ENCODE measurements at regions not wholly inside any gene's neighbourhood (a gene's known extent, or its start where the extent isn't known, plus 50 kb on each side); places are given as distances from the start of the nearest gene placed in this dataset.

- FAIRE-seq (no peak), DNase-seq (ENCODE audit: insufficient read length, low spot score) (no peak)
Observed at GRCh38 chr3:137061186-137061585, 103.4 kb downstream of the IL20RB start.

GRCh38 chr3:137062250-137062649 lies 104.5 kb downstream of the IL20RB start:
- DNase-seq (ENCODE audit: insufficient read length, low spot score): no peak
- TF ChIP-seq CTCF (IDR thresholded peaks at IDR 0.05; ENCODE audit: insufficient read depth, missing control alignments): no peak
- FAIRE-seq: no peak

More at GRCh38 chr3:137061186-137061585, 103.4 kb downstream of the IL20RB start:
- no peak for TF ChIP-seq CTCF (IDR thresholded peaks at IDR 0.05; ENCODE audit: insufficient read depth, missing control alignments)

- TF ChIP-seq CTCF (IDR thresholded peaks at IDR 0.05; ENCODE audit: insufficient read depth, missing control alignments): no peak
- DNase-seq (ENCODE audit: insufficient read length, low spot score) (no peak), FAIRE-seq (no peak)
Observed at GRCh38 chr3:137065381-137065780, 107.6 kb downstream of the IL20RB start.

- no peak for DNase-seq (ENCODE audit: insufficient read length, low spot score)
- no peak for TF ChIP-seq CTCF (IDR thresholded peaks at IDR 0.05; ENCODE audit: insufficient read depth, missing control alignments)
- FAIRE-seq: no peak
Observed at GRCh38 chr3:137066092-137066491, 108.3 kb downstream of the IL20RB start.

- FAIRE-seq (no peak), DNase-seq (ENCODE audit: insufficient read length, low spot score) (no peak)
- TF ChIP-seq CTCF (IDR thresholded peaks at IDR 0.05; ENCODE audit: insufficient read depth, missing control alignments): no peak
Observed at GRCh38 chr3:137071104-137071503, 113.3 kb downstream of the IL20RB start.

- FAIRE-seq: no peak
- no peak for TF ChIP-seq CTCF (IDR thresholded peaks at IDR 0.05; ENCODE audit: insufficient read depth, missing control alignments)
- DNase-seq (ENCODE audit: insufficient read length, low spot score): no peak
Observed at GRCh38 chr3:137075020-137075419, 117.2 kb downstream of the IL20RB start.

- no peak for DNase-seq (ENCODE audit: insufficient read length, low spot score)
- no peak for FAIRE-seq
- no peak for TF ChIP-seq CTCF (IDR thresholded peaks at IDR 0.05; ENCODE audit: insufficient read depth, missing control alignments)
Observed at GRCh38 chr3:137078040-137078439, 120.3 kb downstream of the IL20RB start.
